ENCODE measurements at regions not wholly inside any gene's neighbourhood (a gene's known extent, or its start where the extent isn't known, plus 50 kb on each side); places are given as distances from the start of the nearest gene placed in this dataset.
"Not testable (repeated sequence)": the region's sequence is repeated elsewhere in the genome, so short reads cannot be mapped to it uniquely, and the experiment has no call there.

GRCh38 chr17:72565758-72566157 is 444.9 kb downstream of the SOX9 start:
- DNase-seq: no peak

GRCh38 chr17:72566671-72567484 is 446.1 kb downstream of the SOX9 start:
- no peak for DNase-seq

- DNase-seq: no peak
Observed at GRCh38 chr17:72567774-72568173, 447.0 kb downstream of the SOX9 start.

- DNase-seq: no peak
Observed at GRCh38 chr17:72569148-72569946, 448.5 kb downstream of the SOX9 start.

- DNase-seq: no peak
Observed at GRCh38 chr17:72571813-72572396, 451.1 kb downstream of the SOX9 start.

- no peak for DNase-seq
Observed at GRCh38 chr17:72572604-72573491, 452.0 kb downstream of the SOX9 start.

- DNase-seq: not testable (repeated sequence)
Observed at GRCh38 chr17:72573492-72573801, 452.6 kb downstream of the SOX9 start.

GRCh38 chr17:72574675-72575510 is 454.1 kb downstream of the SOX9 start:
- no peak for DNase-seq

GRCh38 chr17:72575542-72576233 is 454.9 kb downstream of the SOX9 start:
- no peak for DNase-seq

GRCh38 chr17:72576289-72576759 is 455.5 kb downstream of the SOX9 start:
- DNase-seq: no peak

- no peak for DNase-seq
Observed at GRCh38 chr17:72578817-72579470, 458.1 kb downstream of the SOX9 start.

GRCh38 chr17:72579990-72580320 is 459.1 kb downstream of the SOX9 start:
- no peak for DNase-seq

GRCh38 chr17:72580321-72581127 is 459.7 kb downstream of the SOX9 start:
- no peak for DNase-seq

- DNase-seq: no peak
Observed at GRCh38 chr17:72587156-72587555, 466.3 kb downstream of the SOX9 start.

GRCh38 chr17:72587773-72588511 is 467.1 kb downstream of the SOX9 start:
- DNase-seq: no peak

GRCh38 chr17:72588561-72588960 is 467.7 kb downstream of the SOX9 start:
- DNase-seq: no peak

- peak; percentile 25 for DNase-seq
Observed at GRCh38 chr17:72588961-72589360, 468.1 kb downstream of the SOX9 start.

- peak; percentile 68 for DNase-seq
Observed at GRCh38 chr17:72590382-72590781, 469.6 kb downstream of the SOX9 start.

GRCh38 chr17:72590882-72591281 is 470.1 kb downstream of the SOX9 start:
- no peak for DNase-seq

Data from EL (cell line).